KMS-11 (cell line): ENCODE measurements at regions not wholly inside any gene's neighbourhood (a gene's known extent, or its start where the extent isn't known, plus 50 kb on each side); places are given as distances from the start of the nearest gene placed in this dataset.

Experiments
- H2AFZ ChIP-seq: fragments of 200-600 bp; sonication (generic); 2 replicates; pipeline ENCODE4 v1.6.1; 2016; ENCODE audit warnings: antibody characterized with exemption, mixed run types, low read depth
- H3K27ac ChIP-seq: fragments of 200-600 bp; sonication (generic); 2 replicates; pipeline ENCODE4 v1.6.1; 2016; ENCODE audit warnings: mild to moderate bottlenecking, mixed run types
- H3K27me3 ChIP-seq: fragments of 200-600 bp; sonication (generic); 2 replicates; pipeline ENCODE4 v1.6.1; 2017; ENCODE audit warnings: mild to moderate bottlenecking, low read depth, mixed run types, moderate library complexity; ENCODE audit not compliant: insufficient read depth
- H3K36me3 ChIP-seq: fragments of 200-600 bp; sonication (generic); 2 replicates; pipeline ENCODE4 v1.6.1; 2017; ENCODE audit warnings: mild to moderate bottlenecking, mixed run types; ENCODE audit not compliant: insufficient read depth
- H3K4me1 ChIP-seq: fragments of 200-600 bp; sonication (generic); 2 replicates; pipeline ENCODE4 v1.6.1; 2016; ENCODE audit warnings: mild to moderate bottlenecking, low read depth, mixed run types; ENCODE audit not compliant: poor library complexity, severe bottlenecking
- H3K4me2 ChIP-seq: fragments of 200-600 bp; sonication (generic); 2 replicates; pipeline ENCODE4 v1.7.0; 2016; ENCODE audit warnings: mild to moderate bottlenecking, mixed run types
- H3K4me3 ChIP-seq: fragments of 200-600 bp; sonication (generic); IDR thresholded peaks from 2 replicates; pipeline ENCODE4 v1.6.1; 2017; ENCODE audit warnings: low read depth, low read length, mixed read lengths; ENCODE audit not compliant: insufficient read depth
- H3K79me2 ChIP-seq: fragments of 200-600 bp; sonication (generic); 2 replicates; pipeline ENCODE4 v1.6.1; 2016; ENCODE audit warnings: low read depth, mixed run types; ENCODE audit not compliant: insufficient read depth
- H3K9ac ChIP-seq: fragments of 200-600 bp; sonication (generic); 2 replicates; pipeline ENCODE4 v1.6.1; 2016; ENCODE audit warnings: mild to moderate bottlenecking, mixed run types
- H4K20me1 ChIP-seq: fragments of 200-600 bp; sonication (generic); 2 replicates; pipeline ENCODE4 v1.6.1; 2016; ENCODE audit warnings: mild to moderate bottlenecking, mixed run types; ENCODE audit not compliant: insufficient read depth
- TF ChIP-seq, protein P1 (sequence below): fragments of 200-600 bp; sonication (generic); conservative IDR thresholded peaks from 2 replicates; pipeline ENCODE4 v1.6.1; 2017; ENCODE audit warnings: low read depth, mild to moderate bottlenecking, antibody characterized with exemption, low read length, moderate library complexity, mixed read lengths

DNA sequence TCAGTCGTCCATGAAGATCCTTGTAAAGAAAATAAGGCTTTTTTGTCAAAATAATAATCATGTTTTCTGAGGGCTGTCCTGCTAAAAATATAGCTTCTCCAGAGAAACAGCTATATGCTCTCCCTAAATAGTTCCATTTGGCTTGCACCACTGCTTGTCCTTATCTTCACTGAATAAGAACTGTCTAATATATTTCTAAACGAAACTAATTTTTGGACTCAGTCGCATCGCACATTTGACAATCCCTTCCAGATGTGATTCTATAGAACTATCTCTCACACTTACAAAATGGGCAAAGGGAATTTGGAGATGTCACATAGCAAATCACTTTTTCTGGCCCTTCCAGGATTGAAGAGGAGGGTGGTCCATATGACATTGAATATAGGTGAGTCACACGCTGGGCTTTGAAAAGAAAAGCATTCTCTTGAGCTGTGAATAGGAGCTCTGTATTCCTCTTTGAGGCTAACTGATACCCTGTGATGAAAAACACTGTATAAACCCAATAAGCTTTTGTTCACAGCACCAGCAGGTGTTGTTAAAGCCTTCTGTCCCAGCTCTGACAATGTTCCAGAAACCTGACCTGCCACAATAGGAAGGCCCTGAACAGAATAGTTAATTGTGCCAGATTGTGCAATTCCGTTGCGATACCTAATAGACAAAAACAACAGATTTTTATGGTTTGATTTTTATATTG is 1144.2 kb downstream of the ROBO2 start:
- no peak overlapping the region for H3K4me2 ChIP-seq
- no peaks in the 10 kb centered on the region for H4K20me1 ChIP-seq
- H3K9ac ChIP-seq, result no peak overlapping the region
- no peaks in the 10 kb centered on the region for H3K36me3 ChIP-seq
- no peaks in the 10 kb centered on the region for H3K79me2 ChIP-seq
- H3K27me3 ChIP-seq, result no peaks in the 10 kb centered on the region
- TF ChIP-seq, protein P1, sequence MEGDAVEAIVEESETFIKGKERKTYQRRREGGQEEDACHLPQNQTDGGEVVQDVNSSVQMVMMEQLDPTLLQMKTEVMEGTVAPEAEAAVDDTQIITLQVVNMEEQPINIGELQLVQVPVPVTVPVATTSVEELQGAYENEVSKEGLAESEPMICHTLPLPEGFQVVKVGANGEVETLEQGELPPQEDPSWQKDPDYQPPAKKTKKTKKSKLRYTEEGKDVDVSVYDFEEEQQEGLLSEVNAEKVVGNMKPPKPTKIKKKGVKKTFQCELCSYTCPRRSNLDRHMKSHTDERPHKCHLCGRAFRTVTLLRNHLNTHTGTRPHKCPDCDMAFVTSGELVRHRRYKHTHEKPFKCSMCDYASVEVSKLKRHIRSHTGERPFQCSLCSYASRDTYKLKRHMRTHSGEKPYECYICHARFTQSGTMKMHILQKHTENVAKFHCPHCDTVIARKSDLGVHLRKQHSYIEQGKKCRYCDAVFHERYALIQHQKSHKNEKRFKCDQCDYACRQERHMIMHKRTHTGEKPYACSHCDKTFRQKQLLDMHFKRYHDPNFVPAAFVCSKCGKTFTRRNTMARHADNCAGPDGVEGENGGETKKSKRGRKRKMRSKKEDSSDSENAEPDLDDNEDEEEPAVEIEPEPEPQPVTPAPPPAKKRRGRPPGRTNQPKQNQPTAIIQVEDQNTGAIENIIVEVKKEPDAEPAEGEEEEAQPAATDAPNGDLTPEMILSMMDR, result no peak
- no peak overlapping the region for H3K4me3 ChIP-seq
- H3K27ac ChIP-seq, result no peak overlapping the region
- no peak overlapping the region for H2AFZ ChIP-seq
- H3K4me1 ChIP-seq, result no peaks in the 10 kb centered on the region

DNA sequence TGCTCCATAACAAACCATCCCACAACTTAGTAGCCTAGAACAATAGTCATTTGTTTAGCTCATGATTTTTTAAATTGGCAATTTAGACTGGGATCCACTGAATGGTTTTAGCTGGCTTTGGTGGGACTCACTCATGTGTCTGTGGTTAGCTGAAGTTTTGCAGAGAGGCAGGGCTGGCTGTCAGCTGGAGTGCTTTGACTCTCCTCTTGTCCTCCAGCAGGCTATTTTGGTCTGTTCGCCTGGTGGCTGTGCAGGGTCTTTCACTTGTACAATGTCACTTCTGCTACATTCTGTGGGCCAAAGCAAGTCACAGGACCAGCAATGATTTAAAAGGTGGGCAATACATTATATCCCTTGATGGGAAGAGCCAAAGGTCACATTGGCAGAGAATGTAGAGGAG is 1146.5 kb downstream of the ROBO2 start:
- Histone ChIP-seq H2AFZ (no peak overlapping the region), H4K20me1 (no peaks in the 10 kb centered on the region), H3K4me1 (no peaks in the 10 kb centered on the region), H3K27me3 (no peaks in the 10 kb centered on the region), H3K4me2 (no peak overlapping the region), H3K79me2 (no peaks in the 10 kb centered on the region), H3K36me3 (no peaks in the 10 kb centered on the region), H3K4me3 (no peak overlapping the region), H3K27ac (no peak overlapping the region), H3K9ac (no peak overlapping the region)
- TF ChIP-seq, protein P1, result no peak

DNA sequence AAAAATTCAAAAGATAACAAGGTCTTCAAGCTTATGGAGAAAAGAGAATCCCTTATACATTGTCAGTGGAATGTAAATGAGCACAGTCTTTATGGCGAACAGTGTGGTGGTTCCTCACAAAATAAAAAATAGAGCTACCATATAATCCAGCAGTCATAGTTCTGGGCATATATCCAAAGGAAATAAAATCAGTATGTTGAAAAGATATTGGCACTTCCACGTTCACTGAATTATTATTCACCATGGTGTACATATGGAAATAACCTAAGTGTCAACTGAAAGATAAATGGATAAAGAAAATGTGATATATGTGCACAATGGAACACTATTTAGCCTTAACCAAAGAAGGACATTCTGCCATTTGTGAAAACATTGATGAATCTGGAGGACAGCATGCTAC is 1161.2 kb downstream of the ROBO2 start:
- Histone ChIP-seq H3K27me3 (no peaks in the 10 kb centered on the region), H3K4me3 (no peak overlapping the region), H2AFZ (no peak overlapping the region), H3K4me2 (no peak overlapping the region), H3K4me1 (no peaks in the 10 kb centered on the region), H3K9ac (no peak overlapping the region), H3K36me3 (no peaks in the 10 kb centered on the region), H3K79me2 (no peaks in the 10 kb centered on the region), H3K27ac (no peak overlapping the region), H4K20me1 (no peaks in the 10 kb centered on the region)
- TF ChIP-seq, protein P1, result no peak

DNA sequence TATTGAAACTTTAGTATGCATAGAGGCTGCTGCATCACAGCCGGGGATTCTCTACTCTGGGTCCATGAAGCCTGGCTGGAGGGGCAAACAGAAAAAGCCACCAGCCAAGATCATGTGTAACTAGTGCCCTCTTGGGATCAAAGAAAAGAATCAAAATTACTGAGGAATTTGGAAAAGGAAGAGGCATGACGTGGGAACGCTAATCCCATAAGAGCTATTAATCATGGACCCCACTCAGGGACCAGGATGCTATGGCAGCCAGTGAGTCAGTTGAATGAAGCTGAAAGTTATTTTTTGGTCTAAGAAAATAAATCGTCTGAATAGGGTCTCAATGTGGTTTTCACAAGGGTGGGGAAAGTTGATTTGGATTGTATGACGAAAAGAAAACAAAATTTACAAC is 1165.1 kb downstream of the ROBO2 start:
- no peaks in the 10 kb centered on the region for H3K4me1 ChIP-seq
- no peaks in the 10 kb centered on the region for H3K79me2 ChIP-seq
- no peak overlapping the region for H3K9ac ChIP-seq
- no peaks in the 10 kb centered on the region for H3K36me3 ChIP-seq
- no peaks in the 10 kb centered on the region for H3K27me3 ChIP-seq
- H3K27ac ChIP-seq, result no peak overlapping the region
- TF ChIP-seq, protein P1, result no peak
- H4K20me1 ChIP-seq, result no peaks in the 10 kb centered on the region
- H3K4me2 ChIP-seq, result no peak overlapping the region
- no peak overlapping the region for H2AFZ ChIP-seq
- no peak overlapping the region for H3K4me3 ChIP-seq
